Right lobe of liver (tissue), 4 donors: ENCODE measurements at regions not wholly inside any gene's neighbourhood (a gene's known extent, or its start where the extent isn't known, plus 50 kb on each side); places are given as distances from the start of the nearest gene placed in this dataset.

Experiments
- POLR2A ChIP-seq: fragments of 450-650 bp; IDR thresholded peaks from one replicate; pipeline ENCODE4 v1.6.1; 2017; ENCODE audit warnings: antibody characterized with exemption, mild to moderate bottlenecking
- TF ChIP-seq, protein P1 (sequence below), 4 donors: fragments of 200-600 bp in 3 of 4; fragments of 450-650 bp in 1 of 4; IDR thresholded peaks; one replicate each; pipeline versions ENCODE4 v1.5.1 to v1.8.0; 2016 to 2022; ENCODE audit warnings: antibody characterized with exemption in 4 of 4, mild to moderate bottlenecking in 2 of 4
- donor health status: DM: no; HTN: no; CAD: no.
- donor health status: DM: no; HTN: no; CAD: no.
- donor health status: DM: no; HTN: yes; CAD: no.

- no peak for TF ChIP-seq POLR2A
- TF ChIP-seq, protein P1, sequence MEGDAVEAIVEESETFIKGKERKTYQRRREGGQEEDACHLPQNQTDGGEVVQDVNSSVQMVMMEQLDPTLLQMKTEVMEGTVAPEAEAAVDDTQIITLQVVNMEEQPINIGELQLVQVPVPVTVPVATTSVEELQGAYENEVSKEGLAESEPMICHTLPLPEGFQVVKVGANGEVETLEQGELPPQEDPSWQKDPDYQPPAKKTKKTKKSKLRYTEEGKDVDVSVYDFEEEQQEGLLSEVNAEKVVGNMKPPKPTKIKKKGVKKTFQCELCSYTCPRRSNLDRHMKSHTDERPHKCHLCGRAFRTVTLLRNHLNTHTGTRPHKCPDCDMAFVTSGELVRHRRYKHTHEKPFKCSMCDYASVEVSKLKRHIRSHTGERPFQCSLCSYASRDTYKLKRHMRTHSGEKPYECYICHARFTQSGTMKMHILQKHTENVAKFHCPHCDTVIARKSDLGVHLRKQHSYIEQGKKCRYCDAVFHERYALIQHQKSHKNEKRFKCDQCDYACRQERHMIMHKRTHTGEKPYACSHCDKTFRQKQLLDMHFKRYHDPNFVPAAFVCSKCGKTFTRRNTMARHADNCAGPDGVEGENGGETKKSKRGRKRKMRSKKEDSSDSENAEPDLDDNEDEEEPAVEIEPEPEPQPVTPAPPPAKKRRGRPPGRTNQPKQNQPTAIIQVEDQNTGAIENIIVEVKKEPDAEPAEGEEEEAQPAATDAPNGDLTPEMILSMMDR (IDR thresholded peaks at IDR 0.05) = no peak
These were observed 228.9 kb upstream of the SPOPL start for GRCh38 chr2:138272524-138273195.
